Psoas muscle (tissue), 7 donors: ENCODE measurements at regions not wholly inside any gene's neighbourhood (a gene's known extent, or its start where the extent isn't known, plus 50 kb on each side); places are given as distances from the start of the nearest gene placed in this dataset.

Experiments used
- ATAC-seq, 4 donors: fragments of 200-7000 bp; cut with Tn5 transposase; one replicate each; pipeline ENCODE4 v1.9.1; 2020; ENCODE audit warnings: moderate library complexity in 3 of 4, mild to moderate bottlenecking in 2 of 4
- DNase-seq, 2 donors: peaks; one replicate each; pipeline ENCODE4 v3.0.0-alpha.2; 2020
- H3K27ac ChIP-seq: fragments of 200-600 bp; one replicate; pipeline ENCODE4 v1.8.0; 2022
- H3K27me3 ChIP-seq, 3 donors: fragments of 200-600 bp in 1 of 3; one replicate each; pipeline versions ENCODE4 v1.6.1 to v1.8.0; 2013 to 2022; ENCODE audit warnings: low read length in 2 of 3, mild to moderate bottlenecking in 2 of 3, moderate library complexity in 1 of 3; ENCODE audit not compliant: insufficient read depth in 3 of 3
- H3K36me3 ChIP-seq, 2 donors: fragments of 200-600 bp in 1 of 2; one replicate each; pipeline versions ENCODE4 v1.6.1 to v1.8.0; 2013 to 2022; ENCODE audit warnings: low read depth in 1 of 2, mild to moderate bottlenecking in 1 of 2, moderate library complexity in 1 of 2; ENCODE audit not compliant: insufficient read depth in 1 of 2
- H3K4me1 ChIP-seq: fragments of 200-600 bp; one replicate; pipeline ENCODE4 v1.8.0; 2022
- H3K4me3 ChIP-seq: fragments of 200-600 bp; one replicate; pipeline ENCODE4 v1.8.0; 2022; ENCODE audit warnings: mild to moderate bottlenecking
- H3K9me3 ChIP-seq: fragments of 200-600 bp; one replicate; pipeline ENCODE4 v1.8.0; 2022
- CTCF ChIP-seq: fragments of 200-600 bp; IDR thresholded peaks from one replicate; pipeline ENCODE4 v1.8.0; 2022; ENCODE audit warnings: antibody characterized with exemption
- WGBS, 3 donors: extraction: QIAGEN DNeasy Blood & Tissue Kit; methylation state at CpG; one replicate each; pipeline versions ENCODE4 v1.1.6 to v1.1.7; 2013; 5-methylcytosine and 5-hydroxymethylcytosine counted together
- intact Hi-C, 2 donors: fragments of 100-400 bp; cut with DNase I; formaldehyde crosslinking; loops; one replicate each; pipeline versions ENCODE4 v1.11.0 to v1.14.2; 2022
- donor health status: healthy with polysubstance abuse.
- donor health status: DM: no; HTN: no; CAD: no; lungs with moderate emphysema.
- donor health status: Bipolar disorder and iron deficiency.
- donor health status: healthy.
- donor health status: DM: yes; HTN: yes; CAD: no.
- donor health status: DM: no; HTN: no; CAD: no.
- donor health status: DM: yes; HTN: yes; CAD: no.

GRCh38 chr5:89458332-89458656 lies 575.3 kb upstream of the MEF2C start:
- peak in 1 of 4 donors; percentile 27 for ATAC-seq
- intact Hi-C loops: loop anchor here in 1 of 2 donors (5.0 kb wide), 1 partner anchor 269 kb away; no protein-coding TSS in a partner anchor
- WGBS, 3 donors: 21 to 39% (median 26%) methylated on average over 1 of the region's 1 CpG

GRCh38 chr5:89457411-89458331 lies 574.7 kb upstream of the MEF2C start:
- peak overlapping the region; percentile 39 for H3K4me3 ChIP-seq
- H3K36me3 ChIP-seq: no peaks in the 10 kb centered on the region
- peak; percentile 98 to 99 (median 98) for ATAC-seq
- intact Hi-C loops: loop anchor here in 1 of 2 donors (2.0 to 5.0 kb wide), 2 partner anchors 19 to 270 kb away; no protein-coding TSS in a partner anchor
- H3K4me1 ChIP-seq: peaks cover 16% of the 10 kb centered on the region
- peak; percentile 56 to 80 for DNase-seq
- no peaks in the 10 kb centered on the region for H3K9me3 ChIP-seq
- H3K27ac ChIP-seq: peak overlapping the region; percentile 92
- no peaks in the 10 kb centered on the region for H3K27me3 ChIP-seq
- no peak for TF ChIP-seq CTCF
- 14 to 19% (median 18%) methylated on average over 6 of the region's 6 CpGs for WGBS, 3 donors

More at GRCh38 chr5:89458332-89458656, 575.3 kb upstream of the MEF2C start:
- TF ChIP-seq CTCF: no peak
- Histone ChIP-seq H3K27ac (peak overlapping the region; percentile 92), H3K4me1 (peaks cover 16% of the 10 kb centered on the region), H3K27me3 (no peaks in the 10 kb centered on the region), H3K36me3 (no peaks in the 10 kb centered on the region), H3K4me3 (no peak overlapping the region), H3K9me3 (no peaks in the 10 kb centered on the region)
- DNase-seq: no peak

- no peak for ATAC-seq
- DNase-seq: no peak
- Histone ChIP-seq H3K9me3 (no peaks in the 10 kb centered on the region), H3K27me3 (no peaks in the 10 kb centered on the region), H3K4me3 (no peak overlapping the region), H3K4me1 (peaks cover 5% of the 10 kb centered on the region), H3K36me3 (no peaks in the 10 kb centered on the region), H3K27ac (no peak overlapping the region)
- intact Hi-C loops: no loop called here
- WGBS, 3 donors: 95 to 99% (median 96%) methylated on average over 4 of the region's 4 CpGs
- TF ChIP-seq CTCF: no peak
These were observed 569.1 kb upstream of the MEF2C start for GRCh38 chr5:89452081-89452480.

- no peak for ATAC-seq
- H3K4me3 ChIP-seq: no peak overlapping the region
- no peaks in the 10 kb centered on the region for H3K9me3 ChIP-seq
- DNase-seq: no peak
- intact Hi-C loops: no loop called here
- H3K36me3 ChIP-seq: no peaks in the 10 kb centered on the region
- H3K27ac ChIP-seq: no peak overlapping the region
- H3K4me1 ChIP-seq: no peaks in the 10 kb centered on the region
- no peaks in the 10 kb centered on the region for H3K27me3 ChIP-seq
- TF ChIP-seq CTCF: no peak
These were observed 568.3 kb upstream of the MEF2C start for GRCh38 chr5:89451263-89451662.
